Ecto neural progenitor cell (in vitro differentiated cells): ENCODE measurements at regions not wholly inside any gene's neighbourhood (a gene's known extent, or its start where the extent isn't known, plus 50 kb on each side); places are given as distances from the start of the nearest gene placed in this dataset.
"Not testable (repeated sequence)": the region's sequence is repeated elsewhere in the genome, so short reads cannot be mapped to it uniquely, and the experiment has no call there.

Source experiments
- DNase-seq: peaks from one replicate; pipeline ENCODE4 v3.0.0-alpha.2; 2018; ENCODE audit warnings: low spot score

- DNase-seq, result no peak
Measured at GRCh38 chr4:178966644-178967043, 1524.4 kb upstream of the AGA start.

GRCh38 chr4:178970433-178971140, 1528.3 kb upstream of the AGA start:
- DNase-seq, result no peak

- DNase-seq, result no peak
Measured at GRCh38 chr4:178976861-178977260, 1534.6 kb upstream of the AGA start.

GRCh38 chr4:178993306-178993705, 1551.1 kb upstream of the AGA start:
- DNase-seq, result no peak

- no peak for DNase-seq
Measured at GRCh38 chr4:179001918-179002317, 1559.7 kb upstream of the AGA start.

- no peak for DNase-seq
Measured at GRCh38 chr4:179007755-179008154, 1565.5 kb upstream of the AGA start.

- no peak for DNase-seq
Measured at GRCh38 chr4:179017581-179017980, 1575.3 kb upstream of the AGA start.

- no peak for DNase-seq
Measured at GRCh38 chr4:179027569-179027968, 1585.3 kb upstream of the AGA start.

- DNase-seq, result no peak
Measured at GRCh38 chr4:179028321-179028720, 1586.1 kb upstream of the AGA start.

- no peak for DNase-seq
Measured at GRCh38 chr4:179029683-179030082, 1587.4 kb upstream of the AGA start.

GRCh38 chr4:179040259-179040658, 1598.0 kb upstream of the AGA start:
- DNase-seq, result no peak

- DNase-seq, result no peak
Measured at GRCh38 chr4:179048839-179049453, 1606.7 kb upstream of the AGA start.

GRCh38 chr4:179051206-179051605, 1609.0 kb upstream of the AGA start:
- no peak for DNase-seq

GRCh38 chr4:179059396-179059795, 1617.2 kb upstream of the AGA start:
- DNase-seq, result no peak

GRCh38 chr4:179066254-179066653, 1624.0 kb upstream of the AGA start:
- DNase-seq, result not testable (repeated sequence)

- no peak for DNase-seq
Measured at GRCh38 chr4:179071131-179071530, 1628.9 kb upstream of the AGA start.

- no peak for DNase-seq
Measured at GRCh38 chr4:179076865-179077264, 1634.6 kb upstream of the AGA start.

- DNase-seq, result peak; percentile 49
Measured at GRCh38 chr4:179095585-179096221, 1653.5 kb upstream of the AGA start.

- DNase-seq, result peak; percentile 54
Measured at GRCh38 chr4:179097741-179098140, 1655.5 kb upstream of the AGA start.

GRCh38 chr4:179110356-179110755, 1668.1 kb upstream of the AGA start:
- DNase-seq, result no peak

GRCh38 chr4:179110816-179111215, 1668.6 kb upstream of the AGA start:
- no peak for DNase-seq

- DNase-seq, result no peak
Measured at GRCh38 chr4:179112441-179113170, 1670.4 kb upstream of the AGA start.

GRCh38 chr4:179114615-179115014, 1672.4 kb upstream of the AGA start:
- no peak for DNase-seq
